ENCODE measurements at regions not wholly inside any gene's neighbourhood (a gene's known extent, or its start where the extent isn't known, plus 50 kb on each side); places are given as distances from the start of the nearest gene placed in this dataset.
"Not testable (repeated sequence)": the region's sequence is repeated elsewhere in the genome, so short reads cannot be mapped to it uniquely, and the experiment has no call there.

- DNase-seq = no peak
These were observed 50.9 kb upstream of the PDE1A start for GRCh38 chr2:182477774-182478173.

GRCh38 chr2:182481676-182482075 is 54.8 kb upstream of the PDE1A start:
- DNase-seq = no peak

- no peak for DNase-seq
These were observed 55.7 kb upstream of the PDE1A start for GRCh38 chr2:182482511-182482910.

- no peak for DNase-seq
These were observed 69.8 kb upstream of the PDE1A start for GRCh38 chr2:182496596-182496995.

GRCh38 chr2:182499706-182500470 is 73.1 kb upstream of the PDE1A start:
- no peak for DNase-seq

GRCh38 chr2:182503886-182504285 is 77.0 kb upstream of the PDE1A start:
- no peak for DNase-seq

GRCh38 chr2:182504903-182505302 is 78.1 kb upstream of the PDE1A start:
- DNase-seq = no peak

- DNase-seq = peak; percentile 6
These were observed 79.8 kb upstream of the PDE1A start for GRCh38 chr2:182506606-182507005.

- DNase-seq = not testable (repeated sequence)
These were observed 81.7 kb upstream of the PDE1A start for GRCh38 chr2:182508583-182508982.

GRCh38 chr2:182509216-182509615 is 82.4 kb upstream of the PDE1A start:
- no peak for DNase-seq

GRCh38 chr2:182521453-182522404 is 94.9 kb upstream of the PDE1A start:
- no peak for DNase-seq

- DNase-seq = peak; percentile 41
These were observed 95.6 kb upstream of the PDE1A start for GRCh38 chr2:182522405-182522896.

- no peak for DNase-seq
These were observed 96.2 kb upstream of the PDE1A start for GRCh38 chr2:182522972-182523473.

- DNase-seq = no peak
These were observed 103.8 kb upstream of the PDE1A start for GRCh38 chr2:182530636-182531035.

- DNase-seq = no peak
These were observed 113.4 kb upstream of the PDE1A start for GRCh38 chr2:182540252-182540651.

GRCh38 chr2:182541268-182541667 is 114.4 kb upstream of the PDE1A start:
- no peak for DNase-seq

GRCh38 chr2:182542501-182543258 is 115.8 kb upstream of the PDE1A start:
- DNase-seq = no peak

GRCh38 chr2:182543741-182544525 is 117.1 kb upstream of the PDE1A start:
- DNase-seq = no peak

GRCh38 chr2:182545420-182546167 is 118.8 kb upstream of the PDE1A start:
- DNase-seq = no peak

- no peak for DNase-seq
These were observed 121.5 kb upstream of the PDE1A start for GRCh38 chr2:182548031-182548950.

All from DMS79 (cell line).